ENCODE measurements at regions not wholly inside any gene's neighbourhood (a gene's known extent, or its start where the extent isn't known, plus 50 kb on each side); places are given as distances from the start of the nearest gene placed in this dataset.

- no TSS peak for BruUV-seq (replicated peaks)
- no peaks in the 10 kb centered on the region for H3K27me3 Mint-ChIP-seq (ENCODE audit: insufficient read depth, unreplicated experiment)
- Histone ChIP-seq H3K9me3 (no peaks in the 10 kb centered on the region), H3K4me3 (ENCODE audit: low read depth, low read length) (no peak overlapping the region), H3K4me1 (0 out of 2 replicates have a peak, but pooled peaks cover 2% of the 10 kb centered on the region), H3K36me3 (ENCODE audit: control insufficient read depth, insufficient read depth, low read length) (no peaks in the 10 kb centered on the region), H3K27me3 (replicated peaks; ENCODE audit: control insufficient read depth, insufficient read depth, low read length) (no peaks in the 10 kb centered on the region)
- H3K27ac Mint-ChIP-seq (ENCODE audit: unreplicated experiment) = no peak overlapping the region
- no peaks in the 10 kb centered on the region for H3K9me3 Mint-ChIP-seq (ENCODE audit: unreplicated experiment)
- ChIA-PET CTCF (no interaction called here), POLR2A (no interaction called here)
- TF ChIP-seq, protein P1, sequence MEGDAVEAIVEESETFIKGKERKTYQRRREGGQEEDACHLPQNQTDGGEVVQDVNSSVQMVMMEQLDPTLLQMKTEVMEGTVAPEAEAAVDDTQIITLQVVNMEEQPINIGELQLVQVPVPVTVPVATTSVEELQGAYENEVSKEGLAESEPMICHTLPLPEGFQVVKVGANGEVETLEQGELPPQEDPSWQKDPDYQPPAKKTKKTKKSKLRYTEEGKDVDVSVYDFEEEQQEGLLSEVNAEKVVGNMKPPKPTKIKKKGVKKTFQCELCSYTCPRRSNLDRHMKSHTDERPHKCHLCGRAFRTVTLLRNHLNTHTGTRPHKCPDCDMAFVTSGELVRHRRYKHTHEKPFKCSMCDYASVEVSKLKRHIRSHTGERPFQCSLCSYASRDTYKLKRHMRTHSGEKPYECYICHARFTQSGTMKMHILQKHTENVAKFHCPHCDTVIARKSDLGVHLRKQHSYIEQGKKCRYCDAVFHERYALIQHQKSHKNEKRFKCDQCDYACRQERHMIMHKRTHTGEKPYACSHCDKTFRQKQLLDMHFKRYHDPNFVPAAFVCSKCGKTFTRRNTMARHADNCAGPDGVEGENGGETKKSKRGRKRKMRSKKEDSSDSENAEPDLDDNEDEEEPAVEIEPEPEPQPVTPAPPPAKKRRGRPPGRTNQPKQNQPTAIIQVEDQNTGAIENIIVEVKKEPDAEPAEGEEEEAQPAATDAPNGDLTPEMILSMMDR (IDR thresholded peaks at IDR 0.05; ENCODE audit: insufficient read depth in 1 of 2, low read depth in 1 of 2, low read length in 1 of 2, severe bottlenecking in 1 of 2, unreplicated experiment in 1 of 2) = no peak
- H3K36me3 Mint-ChIP-seq (ENCODE audit: insufficient read depth, unreplicated experiment) = no peaks in the 10 kb centered on the region
- no peak overlapping the region for H3K4me3 Mint-ChIP-seq (ENCODE audit: unreplicated experiment)
- no peaks in the 10 kb centered on the region for H3K4me1 Mint-ChIP-seq (ENCODE audit: low read depth, unreplicated experiment)
- DNase-seq = no peak
- intact Hi-C loops (cut with micrococcal nuclease; ENCODE audit: unreplicated experiment) = no loop called here
Observed at GRCh38 chr2:216781709-216782108, 78.2 kb downstream of the TNP1 start.

- Mint-ChIP-seq H3K9me3 (ENCODE audit: unreplicated experiment) (no peaks in the 10 kb centered on the region), H3K27ac (ENCODE audit: unreplicated experiment) (no peak overlapping the region), H3K4me3 (ENCODE audit: unreplicated experiment) (no peak overlapping the region), H3K4me1 (ENCODE audit: low read depth, unreplicated experiment) (no peaks in the 10 kb centered on the region), H3K27me3 (ENCODE audit: insufficient read depth, unreplicated experiment) (no peaks in the 10 kb centered on the region), H3K36me3 (ENCODE audit: insufficient read depth, unreplicated experiment) (no peaks in the 10 kb centered on the region)
- H3K9me3 ChIP-seq = no peaks in the 10 kb centered on the region
- intact Hi-C loops (cut with micrococcal nuclease; ENCODE audit: unreplicated experiment) = no loop called here
- no peak for DNase-seq
- no peaks in the 10 kb centered on the region for H3K27me3 ChIP-seq (replicated peaks; ENCODE audit: control insufficient read depth, insufficient read depth, low read length)
- no peaks in the 10 kb centered on the region for H3K36me3 ChIP-seq (ENCODE audit: control insufficient read depth, insufficient read depth, low read length)
- ChIA-PET CTCF (no interaction called here), POLR2A (interaction anchor here (0.7 kb wide), 1 partner anchor 369 kb away, joined by 4 read pairs; the partner anchor contains the start of gene SMARCAL1)
- BruUV-seq (replicated peaks) = no TSS peak
- no peak overlapping the region for H3K4me3 ChIP-seq (ENCODE audit: low read depth, low read length)
- TF ChIP-seq, protein P1 (IDR thresholded peaks at IDR 0.05; ENCODE audit: insufficient read depth in 1 of 2, low read depth in 1 of 2, low read length in 1 of 2, severe bottlenecking in 1 of 2, unreplicated experiment in 1 of 2) = no peak
- H3K4me1 ChIP-seq = 0 out of 2 replicates have a peak, but pooled peaks cover 2% of the 10 kb centered on the region
Observed at GRCh38 chr2:216780843-216781242, 79.0 kb downstream of the TNP1 start.

DNA sequence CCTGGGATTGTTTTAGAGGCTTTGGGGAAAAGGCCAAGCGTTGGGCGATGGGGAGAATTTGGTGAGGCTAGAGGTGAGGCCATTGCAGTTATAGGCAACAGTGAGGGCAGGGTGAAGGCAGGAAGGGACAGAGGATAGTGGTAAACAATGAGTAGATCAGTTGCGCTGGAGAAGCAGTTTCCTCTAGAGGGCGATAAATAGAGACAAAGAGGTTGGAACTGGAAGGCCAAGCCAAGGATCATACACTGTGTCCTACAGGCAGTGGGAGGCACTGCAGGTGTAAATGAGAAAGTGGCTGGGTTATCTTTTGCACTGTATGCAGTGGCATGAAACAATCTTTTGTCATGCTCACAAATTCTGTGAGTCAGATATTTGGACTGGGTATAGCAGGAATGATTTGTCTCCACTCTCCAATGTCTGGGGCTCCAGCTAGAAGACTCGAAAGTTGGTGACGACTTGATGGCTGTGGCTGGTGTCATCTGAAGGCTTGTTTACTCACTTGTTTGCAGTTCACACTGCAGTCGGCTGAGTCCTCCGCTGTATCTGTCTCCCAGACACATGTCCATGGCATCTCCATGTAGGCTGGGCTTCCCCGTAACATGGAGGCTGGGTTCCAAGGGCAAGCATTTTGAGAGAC, 82.1 kb downstream of the TNP1 start:
- H3K27me3 Mint-ChIP-seq (ENCODE audit: insufficient read depth, unreplicated experiment) = peaks cover 7% of the 10 kb centered on the region
- H3K4me1 ChIP-seq = 0 out of 2 replicates have a peak, but pooled peaks cover 2% of the 10 kb centered on the region
- intact Hi-C loops (cut with micrococcal nuclease; ENCODE audit: unreplicated experiment) = loop anchor here (1.0 to 10.0 kb wide), 5 partner anchors 77 to 936 kb away; no protein-coding TSS in a partner anchor
- H3K4me1 Mint-ChIP-seq (ENCODE audit: low read depth, unreplicated experiment) = no peaks in the 10 kb centered on the region
- no peaks in the 10 kb centered on the region for H3K9me3 ChIP-seq
- no TSS peak for BruUV-seq (replicated peaks)
- ChIA-PET CTCF (no interaction called here), POLR2A (no interaction called here)
- no peaks in the 10 kb centered on the region for H3K36me3 Mint-ChIP-seq (ENCODE audit: insufficient read depth, unreplicated experiment)
- peak; percentile 74 to 77 for DNase-seq
- no peaks in the 10 kb centered on the region for H3K27me3 ChIP-seq (replicated peaks; ENCODE audit: control insufficient read depth, insufficient read depth, low read length)
- H3K36me3 ChIP-seq (ENCODE audit: control insufficient read depth, insufficient read depth, low read length) = no peaks in the 10 kb centered on the region
- no peak overlapping the region for H3K4me3 Mint-ChIP-seq (ENCODE audit: unreplicated experiment)
- H3K9me3 Mint-ChIP-seq (ENCODE audit: unreplicated experiment) = no peaks in the 10 kb centered on the region
- TF ChIP-seq, protein P1 (IDR thresholded peaks at IDR 0.05; ENCODE audit: insufficient read depth in 1 of 2, low read depth in 1 of 2, low read length in 1 of 2, severe bottlenecking in 1 of 2, unreplicated experiment in 1 of 2) = peak; percentile 90 to 93
- H3K4me3 ChIP-seq (ENCODE audit: low read depth, low read length) = no peak overlapping the region
- no peak overlapping the region for H3K27ac Mint-ChIP-seq (ENCODE audit: unreplicated experiment)
